ENCODE measurements at regions not wholly inside any gene's neighbourhood (a gene's known extent, or its start where the extent isn't known, plus 50 kb on each side); places are given as distances from the start of the nearest gene placed in this dataset.

DNA sequence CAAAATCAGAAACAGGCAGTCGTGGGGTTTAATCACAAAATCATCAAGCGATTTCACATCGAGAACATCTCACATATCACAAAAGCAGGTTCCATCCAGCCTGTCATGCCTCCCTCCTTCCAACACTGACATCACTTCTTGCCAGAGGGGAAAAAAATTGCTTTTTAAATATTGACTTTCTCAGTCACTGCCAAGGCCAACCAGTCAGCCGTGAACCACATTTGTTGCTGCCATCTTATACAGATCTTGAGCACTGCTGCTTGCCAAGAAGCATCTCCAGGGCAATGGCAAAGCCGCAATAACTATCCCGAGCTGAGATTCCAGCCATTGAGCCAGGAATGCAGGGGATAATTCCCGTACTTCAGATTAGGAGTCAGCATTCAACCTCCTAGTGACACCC is 174.6 kb downstream of the ANXA2 start:
- DNase-seq (ENCODE audit: low read depth), result peak; percentile 89
- peak overlapping the region; percentile 19; the same call in 1 of the 2 replicates for H3K4me3 ChIP-seq (ENCODE audit: low read depth, low read length)
- TF ChIP-seq, protein P1, sequence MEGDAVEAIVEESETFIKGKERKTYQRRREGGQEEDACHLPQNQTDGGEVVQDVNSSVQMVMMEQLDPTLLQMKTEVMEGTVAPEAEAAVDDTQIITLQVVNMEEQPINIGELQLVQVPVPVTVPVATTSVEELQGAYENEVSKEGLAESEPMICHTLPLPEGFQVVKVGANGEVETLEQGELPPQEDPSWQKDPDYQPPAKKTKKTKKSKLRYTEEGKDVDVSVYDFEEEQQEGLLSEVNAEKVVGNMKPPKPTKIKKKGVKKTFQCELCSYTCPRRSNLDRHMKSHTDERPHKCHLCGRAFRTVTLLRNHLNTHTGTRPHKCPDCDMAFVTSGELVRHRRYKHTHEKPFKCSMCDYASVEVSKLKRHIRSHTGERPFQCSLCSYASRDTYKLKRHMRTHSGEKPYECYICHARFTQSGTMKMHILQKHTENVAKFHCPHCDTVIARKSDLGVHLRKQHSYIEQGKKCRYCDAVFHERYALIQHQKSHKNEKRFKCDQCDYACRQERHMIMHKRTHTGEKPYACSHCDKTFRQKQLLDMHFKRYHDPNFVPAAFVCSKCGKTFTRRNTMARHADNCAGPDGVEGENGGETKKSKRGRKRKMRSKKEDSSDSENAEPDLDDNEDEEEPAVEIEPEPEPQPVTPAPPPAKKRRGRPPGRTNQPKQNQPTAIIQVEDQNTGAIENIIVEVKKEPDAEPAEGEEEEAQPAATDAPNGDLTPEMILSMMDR (IDR thresholded peaks at IDR 0.05; ENCODE audit: control insufficient read depth, extremely low read depth, insufficient read depth), result no peak

DNA sequence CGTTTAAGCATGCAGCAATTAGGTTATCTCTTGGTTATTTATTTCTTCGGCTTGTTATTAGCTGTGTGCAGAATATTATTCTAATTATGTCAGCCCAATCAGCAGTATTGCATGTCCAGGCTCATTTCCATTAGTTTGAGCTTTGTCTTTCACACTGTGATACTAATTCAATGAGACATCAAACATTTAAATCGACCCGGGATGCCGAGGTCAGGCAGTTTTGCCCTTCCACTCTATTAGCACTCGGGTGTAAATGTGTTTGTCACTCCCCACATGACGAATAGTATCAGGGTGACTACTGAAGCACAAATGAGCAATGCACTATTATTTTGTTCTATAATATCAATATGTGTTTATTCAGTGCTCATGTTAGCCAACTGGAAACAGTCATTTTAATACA is 170.9 kb downstream of the ANXA2 start:
- H3K4me3 ChIP-seq (ENCODE audit: low read depth, low read length), result no peak overlapping the region
- TF ChIP-seq, protein P1 (IDR thresholded peaks at IDR 0.05; ENCODE audit: control insufficient read depth, extremely low read depth, insufficient read depth), result no peak
- no peak for DNase-seq (ENCODE audit: low read depth)

GRCh38 chr15:60228101-60228500 is 169.7 kb downstream of the ANXA2 start:
- TF ChIP-seq, protein P1 (IDR thresholded peaks at IDR 0.05; ENCODE audit: control insufficient read depth, extremely low read depth, insufficient read depth), result no peak
- no peak for DNase-seq (ENCODE audit: low read depth)
- H3K4me3 ChIP-seq (ENCODE audit: low read depth, low read length), result no peak overlapping the region

- TF ChIP-seq, protein P1 (IDR thresholded peaks at IDR 0.05; ENCODE audit: control insufficient read depth, extremely low read depth, insufficient read depth), result no peak
- H3K4me3 ChIP-seq (ENCODE audit: low read depth, low read length), result no peak overlapping the region
- no peak for DNase-seq (ENCODE audit: low read depth)
Observed at GRCh38 chr15:60228619-60229018, 169.2 kb downstream of the ANXA2 start.

DNA sequence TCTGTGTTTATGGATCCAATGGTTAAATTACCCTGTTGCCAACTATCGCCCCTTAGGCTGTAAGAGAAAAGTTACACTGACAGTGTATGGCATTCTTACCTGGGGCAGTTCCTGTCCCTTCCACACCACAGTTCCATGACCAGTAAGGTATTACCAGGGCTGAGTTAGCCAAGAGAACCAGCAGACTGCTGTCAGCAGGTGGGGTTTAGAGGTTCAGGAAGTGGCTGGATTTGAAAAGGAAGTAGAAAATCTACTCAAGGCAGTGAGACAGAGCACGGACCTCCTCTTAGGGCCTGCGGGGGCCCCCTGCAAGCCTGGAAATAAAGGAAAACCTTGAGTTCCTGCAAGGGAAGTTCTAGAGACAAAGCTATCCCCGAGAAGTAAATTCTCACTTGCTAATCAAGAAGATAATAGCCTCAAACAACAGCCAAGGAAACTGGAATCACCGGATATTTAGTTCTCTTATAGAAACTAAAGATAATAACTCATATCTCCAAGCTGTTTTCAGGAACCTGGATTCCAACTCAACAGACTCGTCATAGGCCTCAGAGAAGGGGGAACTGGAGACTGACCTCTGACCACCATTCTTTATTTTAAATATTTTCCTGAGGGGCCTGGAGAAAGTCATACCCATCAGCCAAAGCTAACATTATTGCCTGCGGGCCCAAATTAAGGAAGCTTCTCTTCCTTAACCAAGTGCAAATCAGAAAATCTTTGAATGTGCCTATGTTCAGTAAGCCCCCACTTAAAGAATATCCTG is 161.7 kb downstream of the ANXA2 start:
- no peak overlapping the region for H3K4me3 ChIP-seq (ENCODE audit: low read depth, low read length)
- TF ChIP-seq, protein P1 (IDR thresholded peaks at IDR 0.05; ENCODE audit: control insufficient read depth, extremely low read depth, insufficient read depth), result no peak
- no peak for DNase-seq (ENCODE audit: low read depth)

DNA sequence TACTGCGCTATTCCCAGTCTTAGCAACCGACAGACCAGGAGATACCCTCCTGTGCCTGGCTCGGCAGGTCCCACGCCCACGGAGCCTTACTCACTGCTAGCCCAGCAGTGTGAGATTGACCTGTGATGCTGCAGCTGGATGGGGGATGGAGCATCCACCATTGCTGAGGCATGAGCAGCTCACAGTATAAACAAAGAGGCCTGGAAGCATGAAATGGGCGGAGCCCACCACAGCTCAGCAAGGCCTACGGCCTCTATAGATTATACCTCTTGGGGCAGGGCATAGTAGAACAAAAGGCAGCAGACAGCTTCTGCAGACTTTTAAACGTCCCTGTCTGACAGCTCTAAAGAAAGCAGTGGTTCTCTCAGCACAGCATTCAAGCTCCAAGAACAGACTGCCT is 160.3 kb downstream of the ANXA2 start:
- DNase-seq (ENCODE audit: low read depth), result no peak
- TF ChIP-seq, protein P1 (IDR thresholded peaks at IDR 0.05; ENCODE audit: control insufficient read depth, extremely low read depth, insufficient read depth), result no peak

DNA sequence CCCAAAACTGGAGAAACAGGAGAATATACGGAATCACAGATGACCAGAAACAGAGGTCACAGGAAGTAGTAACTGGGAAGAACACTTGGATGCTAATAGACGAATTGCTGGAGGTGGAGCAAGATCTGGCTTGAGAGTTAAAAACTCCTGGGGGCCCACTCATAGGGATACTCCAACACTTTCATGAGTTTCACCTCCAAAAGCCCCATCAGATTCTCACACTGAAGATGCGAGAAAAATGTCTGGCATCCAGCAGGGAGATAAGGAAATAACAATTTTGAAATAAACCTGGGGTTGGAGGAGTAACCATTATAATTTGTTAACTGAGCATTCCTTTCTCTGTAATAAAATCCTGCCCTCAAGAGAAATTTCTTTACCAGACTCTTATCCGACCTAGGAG is 154.0 kb downstream of the ANXA2 start:
- no peak for DNase-seq (ENCODE audit: low read depth)
- no peak overlapping the region for H3K4me3 ChIP-seq (ENCODE audit: low read depth, low read length)
- TF ChIP-seq, protein P1 (IDR thresholded peaks at IDR 0.05; ENCODE audit: control insufficient read depth, extremely low read depth, insufficient read depth), result no peak

More for the DNA sequence above, 160.3 kb downstream of the ANXA2 start:
- H3K4me3 ChIP-seq (ENCODE audit: low read depth, low read length), result no peak overlapping the region

Measured in LNCaP clone FGC (cell line).